HEK293 (cell line): ENCODE measurements at regions not wholly inside any gene's neighbourhood (a gene's known extent, or its start where the extent isn't known, plus 50 kb on each side); places are given as distances from the start of the nearest gene placed in this dataset.

Source experiments
- CTCF ChIA-PET: fragments of 350-600 bp; formaldehyde crosslinking; extraction: SDS; loops from one replicate; lab custom pipeline; 2021; ENCODE audit warnings: antibody characterized with exemption; lab: Yijun Ruan, JAX
- POLR2A ChIA-PET: fragments of 300-600 bp; formaldehyde crosslinking; extraction: SDS; loops from one replicate; lab custom pipeline; 2020; ENCODE audit warnings: antibody characterized with exemption, inconsistent platforms; lab: Yijun Ruan, JAX
- H3K27ac ChIP-seq: fragments of 200-500 bp; sonication (Bioruptor generic); 2 replicates; pipeline ENCODE4 v1.5.1; 2014; ENCODE audit warnings: low read depth, low read length, control low read depth, inconsistent platforms; ENCODE audit errors: extremely low read depth
- H3K36me3 ChIP-seq, 2 experiments: fragments of 200-500 bp in 1 of 2; sonication (Bioruptor generic) in 1 of 2; 1 replicate in 1 of 2; 2 replicates in 1 of 2; pipeline ENCODE4 v1.5.1; 2014 to 2017; ENCODE audit warnings: inconsistent platforms in 2 of 2, low read length in 2 of 2; ENCODE audit not compliant: control insufficient read depth in 2 of 2, insufficient read depth in 1 of 2
- H3K4me1 ChIP-seq: fragments of 200-500 bp; sonication (Bioruptor generic); 2 replicates; pipeline ENCODE4 v1.5.1; 2014; ENCODE audit warnings: mild to moderate bottlenecking, low read length, inconsistent platforms; ENCODE audit not compliant: control insufficient read depth, insufficient read depth
- H3K4me3 ChIP-seq: 2 replicates; pipeline ENCODE4 v1.5.1; 2011; ENCODE audit warnings: low read depth, mild to moderate bottlenecking, control low read depth, low read length, moderate library complexity
- H3K9me3 ChIP-seq: fragments of 200-500 bp; sonication (Bioruptor generic); 2 replicates; pipeline ENCODE4 v1.5.1; 2014; ENCODE audit warnings: low read depth, low read length, inconsistent platforms; ENCODE audit not compliant: control insufficient read depth, insufficient read depth
- BCL6B ChIP-seq: fragments of 450-650 bp; formaldehyde crosslinking; IDR thresholded peaks from 2 replicates; pipeline ENCODE4 v1.5.1; 2017; ENCODE audit warnings: missing biosample characterization, missing genetic modification characterization
- OSR2 ChIP-seq: fragments of 450-650 bp; formaldehyde crosslinking; IDR thresholded peaks from 2 replicates; pipeline ENCODE4 v1.5.1; 2016; ENCODE audit warnings: missing biosample characterization, missing genetic modification characterization
- ZBTB49 ChIP-seq: fragments of 450-650 bp; formaldehyde crosslinking; IDR thresholded peaks from 2 replicates; pipeline ENCODE4 v1.5.1; 2016; ENCODE audit warnings: missing biosample characterization, missing genetic modification characterization, low read depth
- ZBTB7A ChIP-seq: fragments of 450-650 bp; formaldehyde crosslinking; IDR thresholded peaks from 2 replicates; pipeline ENCODE4 v1.5.1; 2016; ENCODE audit warnings: low read depth, missing biosample characterization, missing genetic modification characterization
- ZNF155 ChIP-seq: fragments of 450-650 bp; formaldehyde crosslinking; IDR thresholded peaks from 2 replicates; pipeline ENCODE4 v1.5.1; 2016; ENCODE audit warnings: missing biosample characterization, missing genetic modification characterization
- ZNF16 ChIP-seq: fragments of 450-650 bp; formaldehyde crosslinking; IDR thresholded peaks from 2 replicates; pipeline ENCODE4 v1.5.1; 2016; ENCODE audit warnings: low read depth, missing biosample characterization, missing genetic modification characterization
- ZNF18 ChIP-seq: fragments of 450-650 bp; formaldehyde crosslinking; IDR thresholded peaks from 2 replicates; pipeline ENCODE4 v1.5.1; 2016; ENCODE audit warnings: missing biosample characterization, missing genetic modification characterization
- ZNF37A ChIP-seq: fragments of 450-650 bp; IDR thresholded peaks from 2 replicates; pipeline ENCODE4 v1.5.1; 2018; ENCODE audit warnings: missing biosample characterization, missing genetic modification characterization
- ZNF449 ChIP-seq: fragments of 450-650 bp; formaldehyde crosslinking; IDR thresholded peaks from 2 replicates; pipeline ENCODE4 v1.5.1; 2017; ENCODE audit warnings: missing biosample characterization, mild to moderate bottlenecking, missing genetic modification characterization, moderate library complexity
- ZNF510 ChIP-seq: fragments of 450-650 bp; formaldehyde crosslinking; IDR thresholded peaks from 2 replicates; pipeline ENCODE4 v1.5.1; 2018; ENCODE audit warnings: mild to moderate bottlenecking, missing genetic modification characterization, missing biosample characterization; ENCODE audit not compliant: insufficient replicate concordance
- ZNF561 ChIP-seq: fragments of 450-650 bp; IDR thresholded peaks from 2 replicates; pipeline ENCODE4 v1.5.1; 2018; ENCODE audit warnings: missing biosample characterization, missing genetic modification characterization, borderline replicate concordance
- ZNF596 ChIP-seq: fragments of 450-650 bp; IDR thresholded peaks from 2 replicates; pipeline ENCODE4 v1.5.0; 2018; ENCODE audit warnings: missing biosample characterization, mild to moderate bottlenecking, missing genetic modification characterization, moderate library complexity
- ZNF639 ChIP-seq: fragments of 450-650 bp; formaldehyde crosslinking; IDR thresholded peaks from 2 replicates; pipeline ENCODE4 v1.5.1; 2016; ENCODE audit warnings: missing biosample characterization, missing genetic modification characterization
- ZNF777 ChIP-seq: fragments of 450-650 bp; formaldehyde crosslinking; IDR thresholded peaks from 2 replicates; pipeline ENCODE4 v1.5.1; 2017; ENCODE audit warnings: missing biosample characterization, missing genetic modification characterization, borderline replicate concordance
- ZNF830 ChIP-seq: fragments of 450-650 bp; IDR thresholded peaks from 2 replicates; pipeline ENCODE4 v1.5.0; 2018; ENCODE audit warnings: missing biosample characterization, missing genetic modification characterization, low read depth, mild to moderate bottlenecking, moderate library complexity

GRCh38 chr10:130498934-130499333, 362.7 kb downstream of the GLRX3 start (continued):
- TF ChIP-seq ZBTB49 (tag by site-specific recombination) = no peak
- no peak for TF ChIP-seq ZNF777
- TF ChIP-seq ZNF449 = no peak
- no peak for TF ChIP-seq ZBTB7A (tag by site-specific recombination)
- TF ChIP-seq OSR2 (tag by site-specific recombination) = no peak
- TF ChIP-seq ZNF18 = no peak
- no peak for TF ChIP-seq ZNF16
- TF ChIP-seq, all 188 proteins: peak for 0

- Histone ChIP-seq H3K4me1 (no peaks in the 10 kb centered on the region), H3K36me3 (no peaks in the 10 kb centered on the region), H3K4me3 (no peak overlapping the region), H3K9me3 (no peaks in the 10 kb centered on the region)
- CTCF ChIA-PET = no interaction called here
- POLR2A ChIA-PET = no interaction called here
- TF ChIP-seq ZNF561 (no peak), ZNF639 (tag by site-specific recombination) (no peak), ZNF510 (no peak), BCL6B (tag by site-specific recombination) (no peak), ZNF830 (tag by site-specific recombination) (no peak), ZNF37A (tag by site-specific recombination) (no peak), ZNF155 (no peak), ZNF18 (no peak), ZNF596 (tag by site-specific recombination) (no peak)
- TF ChIP-seq, all 188 proteins: peak for 0
- no peak overlapping the region for H3K27ac ChIP-seq
Observed at GRCh38 chr10:130499541-130499940, 363.4 kb downstream of the GLRX3 start.
